HG03565 (cell line): ENCODE measurements at regions not wholly inside any gene's neighbourhood (a gene's known extent, or its start where the extent isn't known, plus 50 kb on each side); places are given as distances from the start of the nearest gene placed in this dataset.
"Not testable (repeated sequence)": the region's sequence is repeated elsewhere in the genome, so short reads cannot be mapped to it uniquely, and the experiment has no call there.

Experiments used
- ATAC-seq: cut with Tn5 transposase; IDR thresholded peaks from one replicate; pipeline ENCODE4 v1.9.1; 2021; ENCODE audit warnings: mild to moderate bottlenecking, moderate library complexity; ENCODE audit not compliant: unreplicated experiment

GRCh38 chr2:16927398-16927797 is 261.8 kb upstream of the CYRIA start:
- ATAC-seq, result no peak

DNA sequence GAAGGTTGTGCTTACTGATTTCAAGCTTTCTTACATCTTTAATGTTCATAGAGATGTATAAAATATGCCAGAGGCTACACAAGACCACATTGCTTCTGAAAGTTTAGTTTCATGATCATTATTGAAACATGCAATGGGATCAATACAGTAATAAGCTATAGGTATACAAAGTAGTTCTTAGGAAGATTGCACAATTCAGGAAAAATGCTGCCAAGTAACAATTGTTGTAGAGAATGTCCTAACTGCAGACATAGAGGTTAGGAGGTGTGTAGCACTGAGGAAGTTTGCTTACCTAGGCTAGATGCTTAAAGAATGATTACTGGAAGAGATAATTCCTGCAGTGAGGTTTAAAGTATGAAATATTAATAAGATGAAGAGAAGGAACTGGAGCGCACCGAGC is 259.5 kb upstream of the CYRIA start:
- no peak for ATAC-seq

- ATAC-seq, result not testable (repeated sequence)
Observed at GRCh38 chr2:16915341-16915755, 249.7 kb upstream of the CYRIA start.

DNA sequence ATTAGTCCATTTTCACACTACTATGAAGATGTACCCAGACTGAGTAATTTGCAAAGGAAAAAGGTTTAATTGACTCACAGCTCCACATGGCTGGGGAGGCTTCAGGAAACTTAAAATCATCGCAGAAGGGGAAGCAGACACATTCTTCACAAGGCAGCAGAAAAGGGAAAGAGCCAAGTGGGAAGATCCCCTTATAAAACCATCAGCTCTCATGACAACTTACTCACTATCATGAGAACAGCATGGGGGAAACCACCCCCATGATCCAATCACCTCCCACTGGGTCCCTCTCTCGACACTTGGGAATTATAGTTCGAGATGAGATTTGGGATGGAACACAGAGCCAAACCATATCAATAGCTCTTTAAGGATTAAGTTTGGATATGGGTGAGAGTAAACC is 246.1 kb upstream of the CYRIA start:
- no peak for ATAC-seq

DNA sequence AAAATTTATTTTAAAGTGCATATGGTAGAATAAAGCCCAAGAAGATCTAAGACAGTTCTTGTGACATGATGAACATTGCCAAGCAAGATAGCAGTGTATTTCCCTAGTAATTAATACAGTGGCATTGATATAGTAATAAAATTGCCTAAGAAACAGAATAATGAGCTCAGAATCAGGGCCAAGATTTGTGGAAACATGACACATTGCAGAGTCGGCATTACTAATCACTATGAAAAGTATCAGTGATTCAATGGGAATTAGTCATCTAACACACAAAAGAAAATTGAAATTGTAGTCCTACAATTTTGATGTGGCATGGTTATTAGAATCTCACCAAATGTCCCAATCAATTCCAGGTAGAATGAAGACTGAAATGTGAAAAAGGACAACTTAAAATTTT is 243.0 kb upstream of the CYRIA start:
- ATAC-seq, result no peak

DNA sequence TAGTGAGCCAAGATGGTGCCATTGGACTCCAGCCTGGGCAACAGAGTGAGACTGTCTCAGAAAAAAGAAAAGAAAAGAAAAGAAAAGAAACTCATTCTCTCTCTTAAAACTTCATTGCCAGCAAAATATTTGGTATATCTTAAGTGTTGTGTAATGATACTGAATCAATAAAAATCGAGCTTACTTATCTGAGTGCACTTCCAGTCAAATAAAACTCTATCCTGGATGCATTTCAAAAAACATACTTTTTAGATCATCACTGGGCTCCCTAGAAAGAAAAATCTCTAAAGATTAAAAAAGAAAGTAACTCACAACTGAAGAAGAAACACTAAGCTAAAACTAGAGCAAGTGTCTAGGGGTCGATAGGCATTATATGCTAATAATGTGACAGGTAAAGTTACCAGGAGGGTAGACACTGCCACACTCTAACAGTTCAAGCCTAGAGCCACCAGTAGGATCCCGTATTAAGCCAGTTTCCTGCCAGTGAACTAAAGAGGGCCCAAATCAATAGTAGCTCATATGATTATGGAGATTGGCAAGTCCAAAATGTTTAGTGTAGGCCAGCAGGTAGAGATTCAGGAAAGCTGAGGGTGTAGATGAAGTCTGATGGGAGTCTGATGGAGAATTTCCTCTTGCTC is 242.1 kb upstream of the CYRIA start:
- ATAC-seq, result no peak

- not testable (repeated sequence) for ATAC-seq
Observed at GRCh38 chr2:16905325-16905724, 239.7 kb upstream of the CYRIA start.

DNA sequence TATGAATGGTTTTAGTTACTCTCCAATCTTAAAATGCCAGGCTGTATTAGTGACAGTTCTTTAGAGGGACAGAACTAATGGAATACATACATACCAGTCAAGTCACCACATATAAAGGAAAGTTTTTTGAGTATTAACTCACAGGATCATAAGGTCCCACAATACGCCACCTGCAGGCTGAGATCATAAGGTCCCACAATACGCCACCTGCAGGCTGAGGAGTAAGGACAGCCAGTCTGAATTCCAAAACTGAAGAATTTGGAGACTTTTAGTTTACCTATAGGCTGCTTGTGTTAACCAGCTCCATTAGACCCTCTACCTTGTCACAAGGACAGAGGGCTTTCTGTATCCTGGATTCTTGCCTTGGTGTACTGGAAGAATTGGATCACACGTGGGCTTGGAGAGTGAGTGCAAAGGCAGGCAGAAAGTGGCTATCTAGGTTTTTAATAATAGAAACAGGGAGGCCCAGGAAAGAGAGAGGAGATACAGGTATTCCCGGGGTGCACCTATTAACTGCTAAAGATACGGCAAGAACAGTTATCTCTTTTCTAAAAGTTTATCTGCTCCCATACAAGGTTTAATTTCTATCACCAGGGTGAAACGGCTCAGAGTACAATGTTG is 234.9 kb upstream of the CYRIA start:
- peak; percentile 85 for ATAC-seq

GRCh38 chr2:16899958-16900357 is 234.3 kb upstream of the CYRIA start:
- no peak for ATAC-seq

DNA sequence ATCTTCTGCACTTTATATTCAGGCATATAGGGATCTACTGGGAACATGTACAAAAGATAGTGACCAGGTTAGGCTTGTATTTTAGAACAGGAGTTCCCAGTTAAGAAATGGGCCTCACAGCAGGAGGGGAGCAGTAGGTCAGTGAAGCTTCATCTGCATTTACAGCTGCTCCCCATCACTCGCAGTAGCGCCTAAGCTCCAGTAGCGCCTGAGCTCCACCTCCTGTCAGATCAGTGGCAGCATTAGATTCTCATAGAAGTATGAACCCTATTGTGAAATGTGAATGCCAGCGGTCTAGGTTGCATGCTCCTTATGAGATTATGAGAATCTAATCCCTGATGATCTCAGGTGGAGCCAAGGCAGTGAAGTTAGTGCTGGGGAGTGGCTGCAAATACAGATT is 224.4 kb upstream of the CYRIA start:
- ATAC-seq, result no peak

GRCh38 chr2:16885027-16885426 is 219.4 kb upstream of the CYRIA start:
- ATAC-seq, result no peak

- no peak for ATAC-seq
Observed at GRCh38 chr2:16882706-16883105, 217.1 kb upstream of the CYRIA start.

DNA sequence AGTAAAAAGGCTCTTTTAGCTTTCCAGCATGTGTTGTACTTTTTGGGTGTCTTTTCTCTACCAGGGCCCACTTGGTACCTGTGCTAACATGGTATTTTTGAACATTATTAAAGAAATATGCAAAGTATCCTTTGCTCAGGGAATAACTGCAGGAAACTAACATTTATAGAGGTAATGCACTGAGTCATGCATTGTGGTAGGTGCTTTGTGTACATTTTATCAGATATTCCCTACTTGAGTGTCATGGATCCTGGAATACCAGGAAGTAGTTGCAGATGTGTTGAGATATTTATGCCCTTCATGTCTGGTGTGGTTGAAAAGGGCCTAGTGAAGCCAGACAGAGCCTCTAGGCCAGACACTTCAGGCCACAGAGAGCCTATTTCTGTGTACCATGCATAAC is 215.5 kb upstream of the CYRIA start:
- ATAC-seq, result no peak

GRCh38 chr2:16871411-16871810 is 205.8 kb upstream of the CYRIA start:
- ATAC-seq, result no peak

- ATAC-seq, result no peak
Observed at GRCh38 chr2:16870491-16871076, 204.9 kb upstream of the CYRIA start.

DNA sequence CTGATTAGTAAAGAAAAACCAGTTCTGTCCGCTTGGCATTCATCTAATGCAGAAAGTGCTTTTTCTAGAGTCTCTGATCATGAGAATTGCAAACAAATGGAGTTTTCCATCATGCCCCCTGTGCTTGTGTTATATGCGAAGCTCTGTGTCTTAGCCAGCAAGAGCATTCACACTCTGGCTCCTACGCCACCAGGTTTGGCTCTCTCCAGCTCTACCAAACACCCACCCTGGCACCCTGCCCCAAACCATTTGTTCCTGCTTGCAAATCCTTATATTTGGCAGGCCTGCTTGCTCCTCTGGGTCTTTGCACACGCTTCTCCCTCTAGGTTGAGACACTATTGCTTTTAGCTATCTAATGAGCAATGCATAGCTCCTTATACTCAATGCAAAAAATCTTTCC is 204.1 kb upstream of the CYRIA start:
- ATAC-seq, result no peak

DNA sequence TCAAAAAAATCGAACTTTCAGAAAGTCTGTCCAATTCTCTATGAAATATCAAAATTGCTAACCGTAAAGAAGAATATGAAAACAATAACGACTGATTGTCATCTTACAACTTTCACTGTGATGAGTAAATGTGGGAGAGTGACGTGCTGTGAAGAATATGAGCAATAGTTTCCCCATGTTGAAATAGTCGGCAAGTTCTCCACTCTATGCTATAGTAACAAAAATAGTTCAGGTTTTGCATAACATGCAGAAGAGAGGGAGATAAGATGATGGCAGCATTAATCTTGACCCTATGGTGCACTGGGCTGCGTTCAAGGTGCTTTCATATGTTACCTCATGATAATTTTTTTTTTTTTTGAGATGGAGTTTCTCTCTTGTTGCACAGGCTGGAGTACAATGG is 196.8 kb upstream of the CYRIA start:
- peak; percentile 66 for ATAC-seq

GRCh38 chr2:16861530-16861929 is 195.9 kb upstream of the CYRIA start:
- ATAC-seq, result no peak

GRCh38 chr2:16861111-16861510 is 195.5 kb upstream of the CYRIA start:
- no peak for ATAC-seq

DNA sequence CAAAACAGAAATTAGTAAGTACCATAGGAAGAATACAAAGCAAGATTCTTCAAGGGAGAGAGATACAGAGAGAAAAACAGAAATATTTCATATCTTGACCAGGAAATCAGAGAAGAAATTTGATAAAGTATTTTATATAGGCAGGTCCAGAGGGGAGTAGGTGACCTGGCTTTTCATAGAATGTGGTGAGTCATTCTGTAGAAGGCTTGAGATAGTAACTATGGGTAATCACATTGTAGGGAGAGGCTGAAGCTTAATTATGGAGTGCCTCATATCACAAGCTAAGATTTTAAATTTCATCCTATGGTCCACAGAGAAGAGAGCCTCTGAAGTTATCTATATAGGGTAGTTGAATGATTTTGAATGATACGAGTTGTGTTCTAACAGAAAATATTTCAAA is 195.0 kb upstream of the CYRIA start:
- no peak for ATAC-seq

DNA sequence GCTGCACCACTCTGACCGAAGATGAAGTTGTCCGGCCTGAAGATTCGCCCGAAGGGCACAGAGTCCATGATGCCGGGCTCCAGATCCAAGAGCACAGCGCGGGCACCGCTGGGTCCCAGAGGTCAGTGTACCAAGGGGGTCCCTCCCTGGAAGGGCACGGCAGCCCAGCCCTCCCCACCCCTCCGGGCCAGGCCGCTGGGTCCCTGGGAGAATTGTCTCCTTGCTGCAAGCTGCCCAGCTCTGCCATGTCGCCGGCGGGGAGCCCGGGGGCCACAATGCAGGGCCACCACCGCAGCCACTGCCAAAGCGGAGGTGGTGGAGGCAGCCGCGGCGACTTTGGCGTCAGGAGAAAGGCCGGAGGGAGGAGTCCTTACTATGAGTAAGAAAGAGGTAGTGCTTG is 189.5 kb upstream of the CYRIA start:
- ATAC-seq, result no peak

DNA sequence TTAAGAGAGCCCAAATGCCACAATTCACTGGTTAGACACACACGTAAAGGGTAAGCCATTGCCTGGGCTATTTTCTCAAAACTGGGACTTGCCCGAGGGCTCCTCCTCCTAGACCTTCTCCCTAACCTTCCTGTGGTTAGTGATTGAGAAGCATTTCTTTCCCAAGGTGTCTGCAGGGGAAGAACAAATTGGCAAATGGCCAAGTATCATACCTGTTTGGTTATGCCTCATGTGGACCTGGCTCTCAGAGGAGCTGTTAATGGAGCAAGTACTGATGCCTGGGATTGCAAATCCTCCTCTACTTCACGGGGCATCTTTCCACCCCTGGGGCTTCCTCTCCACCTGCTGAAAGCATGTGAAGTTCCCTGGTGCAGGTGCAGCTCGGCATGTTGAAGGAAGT is 187.5 kb upstream of the CYRIA start:
- ATAC-seq, result no peak

GRCh38 chr2:16852651-16853050 is 187.0 kb upstream of the CYRIA start:
- ATAC-seq, result no peak
